Omental fat pad (tissue), 3 donors: ENCODE measurements at regions not wholly inside any gene's neighbourhood (a gene's known extent, or its start where the extent isn't known, plus 50 kb on each side); places are given as distances from the start of the nearest gene placed in this dataset.

Experiments used
- ATAC-seq: fragments of 150-250 bp; one replicate; pipeline ENCODE4 v1.9.1; 2016; ENCODE audit warnings: mild to moderate bottlenecking, moderate library complexity; ENCODE audit not compliant: low FRiP score
- DNase-seq: peaks from one replicate; pipeline ENCODE4 v3.0.0-alpha.2; 2019; ENCODE audit warnings: low spot score
- TF ChIP-seq, protein P1 (sequence below), 3 donors: fragments of 450-650 bp; IDR thresholded peaks; one replicate each; pipeline ENCODE4 v1.5.1; 2016 to 2017; ENCODE audit warnings: antibody characterized with exemption in 3 of 3, mild to moderate bottlenecking in 3 of 3, moderate library complexity in 2 of 3

DNA sequence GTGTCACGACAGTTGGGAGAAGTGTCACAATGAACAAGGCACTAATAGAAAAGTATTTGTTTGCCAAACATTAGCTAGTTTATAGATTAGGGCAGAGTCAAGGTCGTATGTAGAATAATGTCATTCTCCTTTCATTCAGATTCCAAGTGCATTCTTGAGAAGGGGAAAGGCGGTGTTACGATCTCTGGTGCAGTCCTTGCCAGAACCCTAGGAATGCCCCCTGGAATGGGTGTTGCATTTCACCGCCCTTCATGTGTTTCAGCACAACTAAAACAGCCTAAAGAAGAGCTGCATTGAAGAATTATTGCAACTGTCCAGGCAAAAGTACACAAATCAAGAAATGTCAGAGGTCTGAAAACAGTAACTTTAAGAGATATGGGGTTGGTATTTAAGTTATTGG lies 721.0 kb upstream of the WWC1 start:
- no peak for ATAC-seq
- no peak for DNase-seq
- TF ChIP-seq, protein P1, sequence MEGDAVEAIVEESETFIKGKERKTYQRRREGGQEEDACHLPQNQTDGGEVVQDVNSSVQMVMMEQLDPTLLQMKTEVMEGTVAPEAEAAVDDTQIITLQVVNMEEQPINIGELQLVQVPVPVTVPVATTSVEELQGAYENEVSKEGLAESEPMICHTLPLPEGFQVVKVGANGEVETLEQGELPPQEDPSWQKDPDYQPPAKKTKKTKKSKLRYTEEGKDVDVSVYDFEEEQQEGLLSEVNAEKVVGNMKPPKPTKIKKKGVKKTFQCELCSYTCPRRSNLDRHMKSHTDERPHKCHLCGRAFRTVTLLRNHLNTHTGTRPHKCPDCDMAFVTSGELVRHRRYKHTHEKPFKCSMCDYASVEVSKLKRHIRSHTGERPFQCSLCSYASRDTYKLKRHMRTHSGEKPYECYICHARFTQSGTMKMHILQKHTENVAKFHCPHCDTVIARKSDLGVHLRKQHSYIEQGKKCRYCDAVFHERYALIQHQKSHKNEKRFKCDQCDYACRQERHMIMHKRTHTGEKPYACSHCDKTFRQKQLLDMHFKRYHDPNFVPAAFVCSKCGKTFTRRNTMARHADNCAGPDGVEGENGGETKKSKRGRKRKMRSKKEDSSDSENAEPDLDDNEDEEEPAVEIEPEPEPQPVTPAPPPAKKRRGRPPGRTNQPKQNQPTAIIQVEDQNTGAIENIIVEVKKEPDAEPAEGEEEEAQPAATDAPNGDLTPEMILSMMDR (IDR thresholded peaks at IDR 0.05) = no peak

DNA sequence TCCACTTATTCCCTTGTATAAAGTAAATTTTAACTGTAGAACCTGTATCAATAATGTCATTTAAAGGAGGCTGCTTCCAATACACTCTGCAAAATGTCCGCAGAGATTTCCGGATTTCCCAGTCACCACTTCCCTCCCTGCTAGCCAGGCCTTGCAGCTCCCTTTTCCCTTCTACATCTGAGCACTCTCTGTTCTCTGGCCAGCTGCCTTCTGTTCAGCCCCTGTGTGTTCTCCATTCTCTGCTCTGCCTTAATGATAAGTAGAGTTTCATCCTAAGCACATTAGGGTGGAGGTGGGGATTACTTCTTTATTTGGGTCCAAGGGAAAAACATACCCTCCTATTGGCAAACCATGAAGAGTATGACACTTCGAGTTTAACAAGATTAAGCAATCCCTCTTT lies 719.6 kb upstream of the WWC1 start:
- no peak for ATAC-seq
- no peak for DNase-seq
- TF ChIP-seq, protein P1 (IDR thresholded peaks at IDR 0.05) = no peak

DNA sequence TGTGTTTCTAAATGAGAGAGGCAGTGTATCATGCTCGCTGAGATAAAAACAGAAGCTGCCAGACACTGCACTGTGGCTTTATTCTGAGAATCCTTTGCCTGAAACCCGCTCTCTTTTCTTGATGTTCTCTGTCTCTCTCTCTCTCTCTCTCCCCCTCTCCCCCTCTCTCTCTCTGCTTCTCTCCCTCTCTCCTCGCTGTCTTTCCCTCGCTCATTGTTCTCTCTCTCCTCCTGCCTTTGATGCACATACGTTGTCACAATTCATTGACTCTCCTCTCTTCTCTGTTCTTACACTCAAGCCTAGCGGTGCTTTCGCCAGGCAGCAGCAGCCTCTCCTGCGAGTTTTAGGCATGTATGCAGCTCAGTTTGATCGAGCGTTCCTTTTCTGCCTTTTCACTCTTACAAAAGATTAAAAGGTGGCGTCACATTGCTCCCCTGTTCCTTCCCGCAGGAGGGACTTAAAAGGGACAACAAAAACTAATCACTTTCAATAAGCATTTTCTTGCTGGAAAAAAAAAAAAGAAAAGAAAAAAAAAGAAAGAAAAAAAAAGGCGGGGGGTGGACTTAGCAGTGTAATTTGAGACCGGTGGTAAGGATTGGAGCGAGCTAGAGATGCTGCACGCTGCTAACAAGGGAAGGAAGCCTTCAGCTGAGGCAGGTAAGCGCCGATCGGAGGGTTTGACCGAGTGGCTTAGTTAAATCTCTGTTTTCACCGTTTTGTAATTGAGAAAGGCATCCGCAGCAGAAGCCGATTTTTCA lies 717.9 kb upstream of the WWC1 start:
- no peak for DNase-seq
- ATAC-seq = peak; percentile 66
- TF ChIP-seq, protein P1 (IDR thresholded peaks at IDR 0.05) = no peak

DNA sequence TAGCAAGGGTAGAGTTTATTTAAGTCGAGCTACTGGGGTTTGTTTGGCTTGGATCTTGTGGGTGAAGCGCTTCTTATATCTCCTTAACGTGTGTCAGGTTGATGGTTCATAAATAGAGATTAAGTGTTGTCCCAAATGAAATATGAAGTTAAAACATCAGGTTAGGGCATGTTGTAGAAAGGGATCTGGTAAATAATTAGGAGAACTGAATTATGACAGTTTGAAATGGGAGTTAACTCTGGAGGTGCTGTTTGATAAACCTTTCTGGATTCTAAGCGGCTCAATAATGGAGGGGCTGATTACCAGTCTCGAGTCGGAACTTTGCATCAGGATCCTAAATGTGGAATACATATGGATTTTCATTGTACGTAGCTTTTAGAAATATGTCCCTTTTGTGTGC lies 717.0 kb upstream of the WWC1 start:
- TF ChIP-seq, protein P1 (IDR thresholded peaks at IDR 0.05) = no peak
- ATAC-seq (no peak), DNase-seq (no peak)

DNA sequence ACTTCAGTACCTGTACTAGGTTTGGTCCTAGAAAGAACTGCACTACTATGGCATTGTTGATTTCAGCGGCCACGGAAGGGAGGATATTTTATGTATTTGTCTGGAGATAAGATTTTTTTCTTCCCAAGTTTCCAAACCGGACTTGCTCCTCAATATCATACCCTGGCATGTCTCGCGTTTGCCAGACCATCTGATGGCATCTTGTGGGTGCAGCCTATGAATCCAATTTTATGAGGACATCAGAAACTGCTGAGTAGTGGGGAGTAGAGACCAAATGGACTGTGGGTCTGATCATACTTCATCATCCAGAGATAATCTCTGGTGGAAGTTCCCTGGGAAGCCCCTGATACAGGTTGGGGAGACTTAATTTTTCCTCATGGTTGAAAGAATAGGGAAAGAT lies 716.1 kb upstream of the WWC1 start:
- ATAC-seq = no peak

DNA sequence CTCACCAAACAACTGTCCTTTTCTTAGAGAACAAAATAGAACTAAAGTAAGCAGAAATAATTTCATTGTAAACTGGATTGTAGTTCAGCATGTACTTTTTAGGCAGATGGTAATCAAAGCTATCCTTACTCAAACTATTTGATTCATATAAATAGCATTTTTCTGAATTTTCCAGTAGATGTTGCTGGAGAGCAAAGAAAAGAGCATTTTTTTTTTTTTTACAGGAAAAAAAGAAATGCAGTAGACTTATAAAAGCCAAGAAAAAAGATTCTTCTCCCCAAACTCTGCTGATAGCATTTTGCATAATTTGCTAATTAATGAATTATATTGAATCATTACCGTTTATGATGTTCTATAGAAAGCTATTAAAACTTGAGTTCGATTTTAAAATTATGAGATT lies 715.3 kb upstream of the WWC1 start:
- DNase-seq (no peak), ATAC-seq (no peak)
- TF ChIP-seq, protein P1 (IDR thresholded peaks at IDR 0.05) = no peak

More for the DNA sequence above, 716.1 kb upstream of the WWC1 start:
- TF ChIP-seq, protein P1 (IDR thresholded peaks at IDR 0.05) = no peak
- no peak for DNase-seq

DNA sequence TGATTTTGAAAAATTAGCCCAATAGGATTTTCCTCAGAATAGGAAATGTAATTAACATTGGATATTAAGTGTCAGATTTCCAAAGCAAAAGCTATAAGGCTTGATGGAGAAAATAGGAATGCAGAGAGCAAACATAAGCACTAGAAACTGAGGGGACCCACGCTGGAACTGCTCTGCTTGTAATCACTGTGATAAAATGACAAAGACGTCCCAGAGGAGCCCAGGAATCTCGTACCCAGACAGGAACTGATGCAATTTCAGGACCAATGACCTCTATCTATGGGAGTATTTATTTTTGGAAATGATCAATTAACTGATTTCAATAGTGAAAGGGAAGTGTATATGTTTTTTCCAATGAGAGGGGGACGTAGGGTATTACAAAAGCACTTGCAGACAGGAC lies 714.5 kb upstream of the WWC1 start:
- TF ChIP-seq, protein P1 (IDR thresholded peaks at IDR 0.05) = no peak
- ATAC-seq (no peak), DNase-seq (no peak)
